Suppressor macrophage treated with lipopolysaccharide for 4 hours (primary cell): ENCODE measurements at regions not wholly inside any gene's neighbourhood (a gene's known extent, or its start where the extent isn't known, plus 50 kb on each side); places are given as distances from the start of the nearest gene placed in this dataset.

Experiments used
- DNase-seq: peaks from one replicate; pipeline ENCODE4 v3.0.0-alpha.2; 2020

DNA sequence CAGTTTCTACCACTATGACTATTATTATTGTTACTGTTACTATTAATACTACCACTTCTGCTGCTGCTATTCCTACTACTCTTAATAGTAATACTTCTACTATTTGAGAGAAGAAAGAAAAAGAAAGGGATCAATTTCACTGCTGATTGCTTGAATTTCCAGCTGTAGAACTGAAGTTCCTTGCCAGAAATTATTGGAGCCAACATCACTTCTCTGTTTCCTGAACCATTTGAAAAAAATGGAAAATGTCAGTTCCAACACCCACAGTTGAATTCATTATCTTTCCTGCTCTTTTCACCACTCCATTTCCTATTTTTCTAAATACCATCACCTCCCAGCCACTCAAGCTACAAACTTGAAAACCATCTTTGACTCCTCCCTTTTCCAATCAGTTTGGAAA, 54.1 kb upstream of the PIK3C2G start:
- no peak for DNase-seq

DNA sequence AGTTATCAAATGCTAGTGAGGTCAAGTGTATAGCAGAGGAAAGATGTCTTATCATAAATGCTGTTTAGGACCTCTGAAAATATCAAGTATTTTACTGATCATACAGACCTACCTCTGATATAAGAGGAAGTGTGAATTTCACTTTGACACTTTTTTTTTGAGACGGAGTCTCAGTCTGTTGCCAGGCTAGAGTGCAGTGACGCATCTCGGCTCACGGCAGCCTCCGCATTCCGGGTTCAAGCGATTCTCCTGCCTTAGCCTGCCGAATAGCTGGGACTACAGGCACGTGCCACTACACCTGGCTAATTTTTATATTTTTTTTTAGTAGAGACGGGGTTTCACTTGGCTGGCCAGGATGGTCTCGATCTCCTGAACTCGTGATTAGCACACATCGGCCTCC, 55.1 kb upstream of the PIK3C2G start:
- no peak for DNase-seq

- no peak for DNase-seq
Observed at GRCh38 chr12:18204053-18204452, 57.3 kb upstream of the PIK3C2G start.

DNA sequence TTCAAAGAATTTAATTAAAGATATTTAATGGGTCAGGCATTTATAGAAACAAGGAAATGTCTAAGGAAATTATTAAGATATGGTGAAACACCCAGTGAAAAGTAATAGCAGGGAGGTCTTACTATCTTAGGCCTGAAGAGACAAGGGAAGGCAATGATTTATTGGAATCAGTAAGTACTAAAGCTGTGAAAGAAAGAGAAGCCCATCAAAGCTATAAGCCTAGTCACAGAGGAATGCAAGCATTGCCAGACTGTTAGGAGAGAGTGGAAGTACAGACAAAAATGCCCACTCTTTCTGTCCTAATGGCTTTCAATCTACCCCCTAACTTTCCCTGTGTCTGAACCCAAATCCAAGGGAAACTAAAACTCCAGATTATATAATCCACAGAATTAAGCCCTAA, 69.2 kb upstream of the PIK3C2G start:
- no peak for DNase-seq

DNA sequence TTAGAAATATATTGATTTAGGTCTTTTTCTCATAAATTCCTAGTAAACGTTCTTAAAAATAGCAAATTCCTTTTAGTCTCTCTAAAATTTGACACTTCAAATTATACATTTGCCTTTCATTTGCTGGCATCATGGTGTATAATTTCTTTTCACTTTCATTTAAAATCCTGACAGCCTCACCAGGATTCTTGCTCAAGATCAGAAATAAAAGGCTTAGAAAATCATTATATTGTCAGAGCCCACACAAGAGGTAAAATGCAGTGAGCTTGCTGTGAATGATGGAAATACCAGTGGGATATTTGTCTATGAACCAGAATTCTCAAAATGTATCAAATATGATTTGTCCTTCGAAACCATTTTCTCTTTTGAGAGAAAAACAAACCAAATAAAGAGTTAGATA, 78.2 kb upstream of the PIK3C2G start:
- DNase-seq: no peak

- DNase-seq: no peak
Observed at GRCh38 chr12:18171571-18171970, 81.6 kb upstream of the RERGL start.

DNA sequence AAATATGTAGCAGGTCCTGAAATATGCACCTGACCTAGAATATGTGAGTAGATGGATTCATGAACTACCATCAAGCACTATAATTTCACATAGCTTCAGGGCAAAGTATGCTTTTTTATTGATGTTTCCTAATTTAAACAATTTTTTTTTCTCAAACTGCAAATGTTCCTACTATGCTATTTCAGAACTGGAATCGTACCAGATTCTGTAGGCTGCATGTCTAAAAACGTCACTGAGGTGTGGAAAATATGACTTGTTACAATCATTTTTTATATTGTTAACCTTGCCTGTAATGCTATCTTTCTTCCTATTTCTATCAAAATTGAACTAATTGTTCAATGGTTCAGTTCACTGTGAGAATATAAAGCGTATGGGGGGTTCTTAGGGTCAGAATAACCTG, 78.0 kb upstream of the RERGL start:
- DNase-seq: no peak

- DNase-seq: no peak
Observed at GRCh38 chr12:18165889-18166288, 75.9 kb upstream of the RERGL start.

GRCh38 chr12:18165422-18165871, 75.5 kb upstream of the RERGL start:
- peak; percentile 39 for DNase-seq

GRCh38 chr12:18160901-18161300, 70.9 kb upstream of the RERGL start:
- DNase-seq: no peak

GRCh38 chr12:18158774-18159557, 69.0 kb upstream of the RERGL start:
- DNase-seq: peak; percentile 61

GRCh38 chr12:18153826-18154225, 63.8 kb upstream of the RERGL start:
- DNase-seq: no peak

- no peak for DNase-seq
Observed at GRCh38 chr12:18151036-18151435, 61.0 kb upstream of the RERGL start.

- DNase-seq: no peak
Observed at GRCh38 chr12:18148961-18149360, 59.0 kb upstream of the RERGL start.

DNA sequence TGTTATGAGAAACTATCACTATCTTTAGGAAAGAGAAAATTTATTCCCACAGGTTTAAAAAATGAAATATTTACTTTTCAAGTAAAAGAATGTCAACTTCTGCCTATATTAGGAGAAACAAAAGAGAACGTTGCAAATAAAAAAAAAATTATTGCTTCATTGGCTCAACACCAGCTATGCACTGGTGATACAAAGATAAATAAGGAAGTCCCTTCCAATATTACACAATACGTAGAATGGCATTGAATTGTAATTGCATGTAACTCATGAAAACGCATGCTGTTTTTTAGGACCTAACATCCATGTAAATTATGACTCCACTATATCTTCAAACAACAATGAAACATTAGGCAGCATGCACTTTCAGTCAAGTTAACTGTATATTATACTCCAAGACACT, 56.4 kb upstream of the RERGL start:
- DNase-seq: peak; percentile 76

DNA sequence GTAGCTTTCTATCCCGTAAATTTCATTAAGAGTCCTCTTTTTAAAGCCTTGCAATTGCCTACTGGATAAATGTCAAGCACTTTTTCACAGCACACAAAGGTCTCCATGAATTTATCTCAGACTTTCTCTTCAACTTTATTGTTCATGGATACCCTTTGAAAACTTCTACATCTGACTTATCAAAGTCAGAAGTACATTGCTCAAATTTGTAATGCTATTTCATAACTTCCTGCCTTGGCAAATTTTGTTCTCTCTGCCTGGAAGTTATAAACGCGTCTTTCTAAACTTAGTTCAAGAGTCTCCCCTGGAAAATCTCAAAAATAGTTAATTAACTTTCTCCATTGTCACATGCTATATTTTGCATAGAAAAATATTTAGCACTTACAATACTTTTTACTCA, 55.9 kb upstream of the RERGL start:
- DNase-seq: peak; percentile 59

- DNase-seq: peak; percentile 9
Observed at GRCh38 chr12:18141048-18141982, 51.3 kb upstream of the RERGL start.

GRCh38 chr12:18139989-18140596, 50.1 kb upstream of the RERGL start:
- peak; percentile 61 for DNase-seq
